ENCODE measurements at regions not wholly inside any gene's neighbourhood (a gene's known extent, or its start where the extent isn't known, plus 50 kb on each side); places are given as distances from the start of the nearest gene placed in this dataset.

DNA sequence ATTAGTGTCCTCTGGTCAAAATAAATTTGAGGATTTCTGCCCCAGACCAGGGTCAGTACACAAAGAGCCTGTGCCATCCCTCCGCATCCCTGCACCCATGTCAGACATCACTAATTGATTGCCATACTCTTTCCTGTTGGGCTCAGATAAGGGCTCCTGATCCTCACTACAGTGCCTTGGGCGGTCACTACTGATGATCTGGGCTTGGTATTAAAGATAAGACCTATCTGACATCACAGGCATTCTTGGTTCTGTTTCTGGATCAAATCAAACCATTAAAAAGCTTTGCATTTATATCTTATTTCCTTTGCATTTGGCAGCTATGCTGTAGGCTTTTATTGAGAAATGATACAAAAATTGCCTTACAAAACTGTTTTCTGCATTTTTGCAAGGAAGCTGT is 103.5 kb upstream of the TENM4 start:
- Mint-ChIP-seq H3K36me3 (ENCODE audit: insufficient read depth in 1 of 3, low read depth in 3 of 3) (no peaks in the 10 kb centered on the region), H3K9me3 (no peaks in the 10 kb centered on the region), H3K4me3 (no peak overlapping the region), H3K4me1 (peaks cover 14 to 23% of the 10 kb centered on the region in 2 experiments), H3K27ac (no peak overlapping the region), H3K27me3 (ENCODE audit: low read depth) (peaks cover under 1% of the 10 kb centered on the region; the same call in 1 of the 2 replicates)
- DNase-seq = no peak
- Histone ChIP-seq H2AK5ac (ENCODE audit: insufficient read length, low read length) (no peak overlapping the region), H2BK12ac (ENCODE audit: insufficient read length, low read depth, low read length) (no peak overlapping the region), H4K91ac (ENCODE audit: insufficient read length, low read depth, low read length) (no peak overlapping the region), H4K8ac (replicated peaks; ENCODE audit: insufficient read length, low read depth, low read length) (no peak overlapping the region), H3K9me3 (ENCODE audit: control insufficient read depth, low read depth, low read length) (no peaks in the 10 kb centered on the region), H3K27ac (ENCODE audit: insufficient read length, low read depth, low read length) (no peak overlapping the region), H3K79me2 (ENCODE audit: insufficient read depth, low read length) (no peaks in the 10 kb centered on the region), H3K23ac (ENCODE audit: insufficient read length, low read depth, low read length) (no peak overlapping the region), H3T11ph (ENCODE audit: low read length) (no peak overlapping the region), H3K56ac (ENCODE audit: insufficient read length, low read depth, low read length) (no peak overlapping the region), H3K79me1 (ENCODE audit: insufficient read depth, low read depth, low read length, poor library complexity, severe bottlenecking) (no peaks in the 10 kb centered on the region), H3K14ac (ENCODE audit: insufficient read depth, low read length) (no peak overlapping the region), H3K4ac (ENCODE audit: low read depth, low read length) (no peak overlapping the region), H2BK5ac (ENCODE audit: insufficient read length, low read length) (no peak overlapping the region), H2BK120ac (ENCODE audit: low read depth, low read length, poor library complexity, severe bottlenecking) (no peak overlapping the region), H2AFZ (ENCODE audit: low read length) (no peak overlapping the region), H3K27me3 (ENCODE audit: insufficient read depth, low read length) (no peaks in the 10 kb centered on the region), H2BK15ac (ENCODE audit: low read depth, low read length) (no peak overlapping the region), H3K4me1 (ENCODE audit: insufficient read depth, low read length) (peaks cover 2% of the 10 kb centered on the region; the same call in 1 of the 2 replicates), H2BK20ac (ENCODE audit: low read depth, low read length, poor library complexity, severe bottlenecking) (no peak overlapping the region), H3K18ac (ENCODE audit: insufficient read length, low read depth, low read length) (no peak overlapping the region), H3K23me2 (ENCODE audit: insufficient read length, low read depth, low read length, poor library complexity, severe bottlenecking) (no peaks in the 10 kb centered on the region), H4K5ac (ENCODE audit: insufficient read length, low read depth, low read length) (no peak overlapping the region), H3K9ac (ENCODE audit: extremely low read depth, insufficient read length, low read length) (no peak overlapping the region), H3K4me2 (ENCODE audit: insufficient read depth, insufficient read length, low read length) (no peak overlapping the region), H4K20me1 (ENCODE audit: control insufficient read depth, insufficient read depth, insufficient read length) (no peaks in the 10 kb centered on the region)
- TF ChIP-seq, protein P1, sequence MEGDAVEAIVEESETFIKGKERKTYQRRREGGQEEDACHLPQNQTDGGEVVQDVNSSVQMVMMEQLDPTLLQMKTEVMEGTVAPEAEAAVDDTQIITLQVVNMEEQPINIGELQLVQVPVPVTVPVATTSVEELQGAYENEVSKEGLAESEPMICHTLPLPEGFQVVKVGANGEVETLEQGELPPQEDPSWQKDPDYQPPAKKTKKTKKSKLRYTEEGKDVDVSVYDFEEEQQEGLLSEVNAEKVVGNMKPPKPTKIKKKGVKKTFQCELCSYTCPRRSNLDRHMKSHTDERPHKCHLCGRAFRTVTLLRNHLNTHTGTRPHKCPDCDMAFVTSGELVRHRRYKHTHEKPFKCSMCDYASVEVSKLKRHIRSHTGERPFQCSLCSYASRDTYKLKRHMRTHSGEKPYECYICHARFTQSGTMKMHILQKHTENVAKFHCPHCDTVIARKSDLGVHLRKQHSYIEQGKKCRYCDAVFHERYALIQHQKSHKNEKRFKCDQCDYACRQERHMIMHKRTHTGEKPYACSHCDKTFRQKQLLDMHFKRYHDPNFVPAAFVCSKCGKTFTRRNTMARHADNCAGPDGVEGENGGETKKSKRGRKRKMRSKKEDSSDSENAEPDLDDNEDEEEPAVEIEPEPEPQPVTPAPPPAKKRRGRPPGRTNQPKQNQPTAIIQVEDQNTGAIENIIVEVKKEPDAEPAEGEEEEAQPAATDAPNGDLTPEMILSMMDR (conservative IDR thresholded peaks at IDR 0.05) = no peak
- WGBS (ENCODE audit: extremely low coverage, insufficient read length, low lambda C conversion rate) = no CpG with 5 or more reads among the region's 2 CpGs

Measured in H9 (cell line).